Transverse colon (tissue), 4 donors: ENCODE measurements at regions not wholly inside any gene's neighbourhood (a gene's known extent, or its start where the extent isn't known, plus 50 kb on each side); places are given as distances from the start of the nearest gene placed in this dataset.

ENCODE experiments used
- CTCF ChIP-seq, 5 experiments: fragments of 200-600 bp in 3 of 5; fragments of 450-650 bp in 2 of 5; sonication (generic) in 3 of 5; IDR thresholded peaks; 1 replicate in 2 of 5; 2 replicates in 3 of 5; pipeline ENCODE4 v1.5.1; 2016 to 2017; ENCODE audit warnings: antibody characterized with exemption in 5 of 5, inconsistent platforms in 3 of 5, mild to moderate bottlenecking in 2 of 5, moderate library complexity in 1 of 5
- EP300 ChIP-seq: sonication (generic); formaldehyde crosslinking; IDR thresholded peaks from one replicate; pipeline ENCODE4 v1.6.1; 2017; ENCODE audit warnings: antibody characterized with exemption, low read depth
- POLR2A ChIP-seq: fragments of 450-650 bp; IDR thresholded peaks from one replicate; pipeline ENCODE4 v1.6.1; 2016; ENCODE audit warnings: antibody characterized with exemption, mild to moderate bottlenecking, moderate library complexity
- POLR2AphosphoS5 ChIP-seq, 3 donors: sonication (generic); formaldehyde crosslinking; IDR thresholded peaks; one replicate each; pipeline ENCODE4 v1.6.1; 2016; ENCODE audit warnings: antibody characterized with exemption in 3 of 3

- TF ChIP-seq CTCF (IDR thresholded peaks at IDR 0.05) (no peak), POLR2A (no peak), POLR2AphosphoS5 (IDR thresholded peaks at IDR 0.05) (no peak), EP300 (no peak)
These were observed 132.9 kb downstream of the CHIC2 start for GRCh38 chr4:53931461-53931961.
